Activated CD8-positive, alpha-beta T cell treated with anti-CD3 and anti-CD28 coated beads for 36 hours (primary cell): ENCODE measurements at regions not wholly inside any gene's neighbourhood (a gene's known extent, or its start where the extent isn't known, plus 50 kb on each side); places are given as distances from the start of the nearest gene placed in this dataset.

Source experiments
- ATAC-seq: fragments of 200-7000 bp; cut with Tn5 transposase; one replicate; pipeline ENCODE4 v1.10.0; 2021; ENCODE audit warnings: mild to moderate bottlenecking, moderate library complexity
- CTCF ChIA-PET: fragments of 350-600 bp; sonication (Branson Sonifier 250); formaldehyde crosslinking; loops from one replicate; lab custom pipeline; 2021; ENCODE audit warnings: antibody characterized with exemption; lab: Charles Lee
- POLR2A ChIA-PET: fragments of 350-600 bp; sonication (Branson Sonifier 250); formaldehyde crosslinking; loops from one replicate; lab custom pipeline; 2021; ENCODE audit warnings: antibody characterized with exemption; lab: Charles Lee
- DNase-seq: peaks from one replicate; pipeline ENCODE4 v3.0.0-alpha.2; 2020
- H3K27ac Mint-ChIP-seq: one replicate; pipeline ENCODE4 v1.8.0; 2021; ENCODE audit warnings: mild to moderate bottlenecking, mixed read lengths
- H3K27me3 Mint-ChIP-seq: one replicate; pipeline ENCODE4 v1.8.0; 2021; ENCODE audit warnings: mixed read lengths
- H3K36me3 Mint-ChIP-seq: one replicate; pipeline ENCODE4 v1.8.0; 2021; ENCODE audit warnings: low read depth, mixed read lengths
- H3K4me1 Mint-ChIP-seq: one replicate; pipeline ENCODE4 v1.8.0; 2021; ENCODE audit warnings: low read depth, mixed read lengths
- H3K4me3 Mint-ChIP-seq: one replicate; pipeline ENCODE4 v1.8.0; 2021; ENCODE audit warnings: mild to moderate bottlenecking, moderate library complexity, mixed read lengths
- H3K9me3 Mint-ChIP-seq: one replicate; pipeline ENCODE4 v1.8.0; 2021; ENCODE audit warnings: mixed read lengths
- intact Hi-C: fragments of 100-400 bp; cut with micrococcal nuclease; formaldehyde crosslinking; loops from one replicate; pipeline ENCODE4 v1.10.0; 2022
- TF ChIP-seq, protein P1 (sequence below): fragments of 200-600 bp; IDR thresholded peaks from one replicate; pipeline ENCODE4 v1.8.0; 2022; ENCODE audit warnings: antibody characterized with exemption, mild to moderate bottlenecking

GRCh38 chr5:107047048-107047447, 623.7 kb downstream of the EFNA5 start:
- no peaks in the 10 kb centered on the region for H3K36me3 Mint-ChIP-seq
- CTCF ChIA-PET, result no interaction called here
- ATAC-seq (no peak), DNase-seq (no peak)
- H3K27ac Mint-ChIP-seq, result no peak overlapping the region
- no peaks in the 10 kb centered on the region for H3K4me1 Mint-ChIP-seq
- H3K27me3 Mint-ChIP-seq, result no peaks in the 10 kb centered on the region
- TF ChIP-seq, protein P1, sequence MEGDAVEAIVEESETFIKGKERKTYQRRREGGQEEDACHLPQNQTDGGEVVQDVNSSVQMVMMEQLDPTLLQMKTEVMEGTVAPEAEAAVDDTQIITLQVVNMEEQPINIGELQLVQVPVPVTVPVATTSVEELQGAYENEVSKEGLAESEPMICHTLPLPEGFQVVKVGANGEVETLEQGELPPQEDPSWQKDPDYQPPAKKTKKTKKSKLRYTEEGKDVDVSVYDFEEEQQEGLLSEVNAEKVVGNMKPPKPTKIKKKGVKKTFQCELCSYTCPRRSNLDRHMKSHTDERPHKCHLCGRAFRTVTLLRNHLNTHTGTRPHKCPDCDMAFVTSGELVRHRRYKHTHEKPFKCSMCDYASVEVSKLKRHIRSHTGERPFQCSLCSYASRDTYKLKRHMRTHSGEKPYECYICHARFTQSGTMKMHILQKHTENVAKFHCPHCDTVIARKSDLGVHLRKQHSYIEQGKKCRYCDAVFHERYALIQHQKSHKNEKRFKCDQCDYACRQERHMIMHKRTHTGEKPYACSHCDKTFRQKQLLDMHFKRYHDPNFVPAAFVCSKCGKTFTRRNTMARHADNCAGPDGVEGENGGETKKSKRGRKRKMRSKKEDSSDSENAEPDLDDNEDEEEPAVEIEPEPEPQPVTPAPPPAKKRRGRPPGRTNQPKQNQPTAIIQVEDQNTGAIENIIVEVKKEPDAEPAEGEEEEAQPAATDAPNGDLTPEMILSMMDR, result no peak
- POLR2A ChIA-PET, result no interaction called here
- H3K9me3 Mint-ChIP-seq, result no peaks in the 10 kb centered on the region
- H3K4me3 Mint-ChIP-seq, result no peak overlapping the region
- intact Hi-C loops, result no loop called here

DNA sequence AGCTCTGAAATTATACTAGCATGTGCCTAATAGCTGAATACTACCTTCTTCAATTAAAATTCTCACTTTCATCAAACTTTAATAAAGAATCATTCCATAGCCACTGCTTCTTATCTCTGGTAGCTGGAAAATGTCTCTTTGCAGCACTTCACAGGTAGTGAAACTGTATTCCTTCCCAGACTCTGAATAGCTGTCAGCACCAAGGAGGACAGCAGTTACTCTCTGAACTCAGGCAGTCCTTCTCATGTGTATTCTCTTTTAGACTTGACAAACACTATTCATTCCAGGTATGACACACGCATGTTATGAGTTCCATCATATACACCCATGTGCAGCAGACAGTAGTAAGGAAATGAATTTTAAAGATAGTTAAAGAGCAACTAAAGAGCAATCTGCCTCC, 627.1 kb downstream of the EFNA5 start:
- H3K27me3 Mint-ChIP-seq, result no peaks in the 10 kb centered on the region
- intact Hi-C loops, result no loop called here
- TF ChIP-seq, protein P1, result no peak
- DNase-seq (no peak), ATAC-seq (no peak)
- no peaks in the 10 kb centered on the region for H3K9me3 Mint-ChIP-seq
- ChIA-PET POLR2A (no interaction called here), CTCF (no interaction called here)
- no peak overlapping the region for H3K27ac Mint-ChIP-seq
- no peaks in the 10 kb centered on the region for H3K36me3 Mint-ChIP-seq
- H3K4me1 Mint-ChIP-seq, result no peaks in the 10 kb centered on the region
- H3K4me3 Mint-ChIP-seq, result no peak overlapping the region

DNA sequence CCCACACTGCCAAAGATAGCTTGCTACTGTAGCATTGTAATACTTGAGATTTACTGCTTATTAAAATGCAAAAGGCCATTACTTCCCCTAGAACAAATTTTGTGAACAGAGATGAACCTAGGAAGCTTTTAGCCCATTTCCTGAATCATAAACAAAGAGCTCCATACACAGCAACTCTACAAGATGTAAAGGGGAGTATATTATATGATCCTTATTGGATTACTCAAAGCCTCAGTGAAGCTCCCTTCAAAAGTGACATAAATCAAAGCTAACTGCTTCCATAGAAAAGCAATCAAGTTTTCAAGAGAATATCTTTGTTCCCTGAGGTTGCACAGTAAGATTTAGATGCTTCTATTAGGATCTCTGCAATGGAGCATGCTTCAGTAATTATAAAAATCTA, 629.8 kb downstream of the EFNA5 start:
- Mint-ChIP-seq H3K36me3 (no peaks in the 10 kb centered on the region), H3K27me3 (no peaks in the 10 kb centered on the region), H3K4me1 (no peaks in the 10 kb centered on the region), H3K27ac (no peak overlapping the region), H3K9me3 (peaks cover 5% of the 10 kb centered on the region), H3K4me3 (no peak overlapping the region)
- TF ChIP-seq, protein P1, result no peak
- ATAC-seq (no peak), DNase-seq (no peak)
- CTCF ChIA-PET, result no interaction called here
- POLR2A ChIA-PET, result no interaction called here
- intact Hi-C loops, result no loop called here

- no peak overlapping the region for H3K4me3 Mint-ChIP-seq
- TF ChIP-seq, protein P1, result no peak
- POLR2A ChIA-PET, result no interaction called here
- H3K9me3 Mint-ChIP-seq, result peaks cover 4% of the 10 kb centered on the region
- no peaks in the 10 kb centered on the region for H3K4me1 Mint-ChIP-seq
- no peak for DNase-seq
- intact Hi-C loops, result no loop called here
- no peaks in the 10 kb centered on the region for H3K27me3 Mint-ChIP-seq
- no peak overlapping the region for H3K27ac Mint-ChIP-seq
- no peaks in the 10 kb centered on the region for H3K36me3 Mint-ChIP-seq
- ATAC-seq, result no peak
- CTCF ChIA-PET, result no interaction called here
Observed at GRCh38 chr5:107032629-107033028, 638.1 kb downstream of the EFNA5 start.

- DNase-seq (no peak), ATAC-seq (no peak)
- Mint-ChIP-seq H3K4me3 (no peak overlapping the region), H3K36me3 (no peaks in the 10 kb centered on the region), H3K27me3 (no peaks in the 10 kb centered on the region), H3K27ac (no peak overlapping the region), H3K4me1 (no peaks in the 10 kb centered on the region), H3K9me3 (peaks cover 2% of the 10 kb centered on the region)
- intact Hi-C loops, result no loop called here
- CTCF ChIA-PET, result no interaction called here
- TF ChIP-seq, protein P1, result no peak
- POLR2A ChIA-PET, result no interaction called here
Observed at GRCh38 chr5:107028938-107029337, 641.8 kb downstream of the EFNA5 start.
